ENCODE measurements at regions not wholly inside any gene's neighbourhood (a gene's known extent, or its start where the extent isn't known, plus 50 kb on each side); places are given as distances from the start of the nearest gene placed in this dataset.
A peak's percentile ranks its signal among the peaks of the same experiment; 100 is the strongest.
"Not testable (repeated sequence)": the region's sequence is repeated elsewhere in the genome, so short reads cannot be mapped to it uniquely, and the experiment has no call there.

GRCh38 chr3:130151555-130151954, 69.9 kb downstream of the ALG1L2 start:
- DNase-seq = not testable (repeated sequence)

- DNase-seq = not testable (repeated sequence)
These were observed 71.6 kb downstream of the ALG1L2 start for GRCh38 chr3:130153247-130153646.

DNA sequence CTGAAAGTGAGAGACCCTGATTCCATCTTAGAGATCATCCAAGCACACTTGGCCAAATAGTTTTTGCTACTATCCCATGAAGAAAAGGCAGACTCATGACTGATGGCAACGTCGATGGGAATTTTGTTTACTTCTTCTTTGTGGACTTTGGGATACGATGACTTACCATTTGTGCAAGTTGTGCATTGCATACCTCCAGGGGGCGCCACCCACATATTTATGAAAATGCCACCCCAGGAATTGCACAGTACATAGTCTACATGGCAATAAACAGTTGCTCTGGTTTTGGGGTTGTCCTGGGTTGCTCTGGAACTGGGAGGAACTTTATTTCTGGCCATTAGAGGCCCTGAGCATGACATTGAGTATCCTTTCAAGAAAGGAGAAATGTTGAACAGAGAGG, 73.8 kb downstream of the ALG1L2 start:
- DNase-seq = not testable (repeated sequence)

GRCh38 chr3:130166856-130167255, 85.2 kb downstream of the ALG1L2 start:
- not testable (repeated sequence) for DNase-seq

- DNase-seq = not testable (repeated sequence)
These were observed 93.6 kb downstream of the ALG1L2 start for GRCh38 chr3:130175195-130175594.

DNA sequence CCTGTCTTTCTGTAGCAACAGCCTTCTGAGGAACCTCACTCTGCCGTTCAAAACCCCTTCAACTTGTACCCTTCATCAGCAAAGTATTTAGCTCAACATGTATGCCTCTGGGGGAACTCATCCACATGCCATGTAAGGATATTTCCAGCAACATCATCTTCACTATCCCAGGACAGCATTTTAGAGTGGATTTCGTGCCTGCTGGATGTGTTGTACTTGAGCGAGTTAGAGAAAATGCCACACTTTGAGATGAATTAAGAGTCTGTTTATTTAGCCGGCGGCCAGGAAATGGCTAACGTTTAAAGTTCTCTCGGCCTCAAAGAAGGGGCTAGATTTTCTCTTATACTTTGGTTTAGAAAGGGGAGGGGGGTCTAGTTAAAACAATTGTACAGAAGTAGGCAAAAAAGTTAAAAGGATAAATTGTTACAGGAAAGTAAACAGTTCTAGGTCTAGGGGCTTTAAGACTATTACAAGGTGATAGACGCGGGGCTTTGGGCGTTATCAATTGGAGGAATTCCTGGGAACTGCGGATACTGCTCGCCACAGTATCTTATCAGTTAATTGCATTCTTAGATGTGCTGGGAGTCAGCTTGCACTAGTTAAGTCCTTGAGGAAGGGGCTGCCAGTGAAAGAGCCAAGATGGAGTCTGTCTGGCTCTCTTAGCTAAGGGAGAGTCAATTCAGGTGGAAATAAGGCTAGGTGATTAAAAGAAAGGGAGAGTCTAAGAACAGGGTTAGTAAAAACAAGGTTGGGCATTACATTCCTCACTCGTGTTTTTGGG, 95.0 kb downstream of the ALG1L2 start:
- not testable (repeated sequence) for DNase-seq

GRCh38 chr3:130178835-130179234, 97.2 kb downstream of the ALG1L2 start:
- DNase-seq = not testable (repeated sequence)

- DNase-seq = peak; percentile 20
These were observed 97.8 kb downstream of the ALG1L2 start for GRCh38 chr3:130179353-130179970.

GRCh38 chr3:130182475-130182874, 100.8 kb downstream of the ALG1L2 start:
- not testable (repeated sequence) for DNase-seq

DNA sequence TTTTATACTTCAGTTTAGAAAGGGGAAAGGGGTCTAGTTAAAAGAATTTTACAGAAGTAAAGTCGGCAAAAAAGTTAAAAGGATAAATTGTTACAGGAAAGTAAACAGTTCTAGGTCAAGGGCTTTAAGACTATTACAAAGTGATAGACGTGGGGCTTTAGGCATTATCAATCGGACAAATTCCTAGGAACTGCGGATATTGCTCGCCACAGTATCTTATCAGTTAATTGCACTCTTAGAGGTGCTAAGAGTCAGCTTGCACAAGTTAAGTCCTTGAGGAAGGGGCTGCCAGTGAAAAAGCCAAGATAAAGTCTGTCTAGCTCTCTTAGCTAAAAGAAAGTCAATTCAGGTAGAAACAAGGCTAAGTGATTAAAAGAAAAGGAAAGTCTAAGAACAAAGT, 102.1 kb downstream of the ALG1L2 start:
- DNase-seq = not testable (repeated sequence)

DNA sequence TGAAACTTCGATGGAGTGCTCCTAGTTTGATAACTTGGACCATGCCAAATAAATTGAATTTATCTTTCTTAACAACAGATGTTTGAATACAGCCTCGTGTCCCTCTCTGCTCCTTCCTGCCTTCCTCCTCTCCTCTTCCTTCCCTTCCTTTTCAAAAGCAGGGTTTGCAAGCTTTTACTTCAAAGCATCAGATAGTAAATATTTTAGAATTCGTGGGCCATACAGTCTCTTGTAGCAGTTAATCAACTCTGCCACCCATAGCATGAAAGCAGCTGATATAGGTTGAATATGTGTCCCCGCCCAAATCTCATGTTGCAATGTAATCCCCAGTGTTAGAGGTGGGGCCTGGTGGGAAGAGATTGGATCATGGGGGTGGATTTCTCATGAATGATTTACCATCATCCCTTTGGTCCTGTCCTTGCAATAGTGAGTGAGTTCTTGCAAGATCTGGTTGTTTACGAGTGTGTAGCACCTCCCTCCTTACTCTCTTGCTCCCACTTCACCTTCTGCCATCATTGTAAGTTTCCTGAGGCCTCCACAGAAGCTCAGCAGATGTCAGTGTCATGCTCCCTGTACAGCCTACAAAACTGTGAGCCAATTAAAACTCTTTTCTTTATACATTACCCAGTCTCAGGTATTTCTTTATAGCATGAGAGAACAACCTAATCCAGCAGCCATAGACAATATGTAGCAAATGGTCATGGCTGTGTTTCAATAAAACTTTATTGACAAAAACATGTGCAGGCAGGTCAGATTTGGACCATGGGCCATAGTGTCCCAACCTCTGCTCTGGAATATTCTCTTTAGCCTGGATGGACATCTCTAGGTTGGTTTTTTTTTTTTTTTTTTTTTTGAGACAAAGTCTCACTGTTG, 102.8 kb downstream of the ALG1L2 start:
- DNase-seq = not testable (repeated sequence)

- DNase-seq = not testable (repeated sequence)
These were observed 119.6 kb downstream of the ALG1L2 start for GRCh38 chr3:130201272-130201671.

DNA sequence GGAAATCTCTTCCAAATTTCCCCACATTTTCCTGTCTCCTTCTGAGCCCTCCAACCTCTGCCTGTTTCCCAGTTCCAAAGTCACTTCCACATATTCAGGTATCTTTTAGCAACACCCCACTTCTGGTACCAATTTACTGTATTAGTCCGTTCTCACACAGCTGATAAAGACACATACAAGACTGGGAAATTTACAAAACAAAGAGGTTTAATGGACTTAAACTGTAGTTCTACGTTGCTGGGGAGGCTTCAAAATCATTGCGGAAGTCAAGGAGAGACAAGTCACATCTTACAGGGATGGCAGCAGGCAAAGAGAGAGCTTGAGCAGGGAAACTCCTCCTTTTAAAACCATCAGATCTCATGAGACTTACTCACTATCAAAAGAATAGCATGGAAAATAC, 122.0 kb downstream of the ALG1L2 start:
- not testable (repeated sequence) for DNase-seq

DNA sequence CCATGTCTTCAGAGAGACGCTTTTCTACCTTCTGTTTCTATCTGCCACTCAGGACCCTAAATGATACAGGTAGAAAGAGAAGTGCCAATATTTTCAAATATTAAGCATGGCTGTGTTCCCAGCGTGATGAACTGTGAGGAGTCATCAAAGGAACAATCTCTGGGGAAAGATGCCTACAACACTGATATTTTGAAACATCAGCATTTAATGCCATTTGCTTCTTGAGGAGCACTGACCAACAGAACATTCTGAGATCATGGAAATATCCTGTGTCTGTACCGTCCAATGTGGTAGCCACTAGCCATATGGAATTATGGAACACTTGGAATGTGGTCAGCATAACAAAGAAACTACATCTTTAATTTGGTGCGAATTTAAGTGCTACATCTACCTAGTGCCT, 117.9 kb upstream of the COL6A5 start:
- DNase-seq = no peak

GRCh38 chr3:130242850-130243569, 102.5 kb upstream of the COL6A5 start:
- peak; percentile 15 for DNase-seq

DNA sequence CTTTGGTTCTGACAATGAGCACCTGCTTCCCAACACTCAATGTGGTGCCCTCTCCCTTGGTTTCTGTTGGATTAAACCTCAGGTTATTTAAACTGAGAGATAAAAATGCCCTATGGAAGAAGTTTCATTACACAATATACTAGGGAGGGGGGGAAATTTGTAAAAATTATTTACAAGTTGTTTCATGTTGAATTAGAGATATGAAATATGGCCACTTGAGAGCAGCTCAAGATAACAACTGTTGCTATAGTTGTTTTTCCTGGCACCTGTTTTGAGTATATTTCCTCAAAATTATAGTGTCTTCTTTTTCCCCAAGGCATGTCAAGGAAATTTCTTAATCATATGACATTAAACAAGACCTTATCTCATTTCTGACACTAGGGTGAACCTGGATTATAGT, 101.7 kb upstream of the COL6A5 start:
- no peak for DNase-seq

DNA sequence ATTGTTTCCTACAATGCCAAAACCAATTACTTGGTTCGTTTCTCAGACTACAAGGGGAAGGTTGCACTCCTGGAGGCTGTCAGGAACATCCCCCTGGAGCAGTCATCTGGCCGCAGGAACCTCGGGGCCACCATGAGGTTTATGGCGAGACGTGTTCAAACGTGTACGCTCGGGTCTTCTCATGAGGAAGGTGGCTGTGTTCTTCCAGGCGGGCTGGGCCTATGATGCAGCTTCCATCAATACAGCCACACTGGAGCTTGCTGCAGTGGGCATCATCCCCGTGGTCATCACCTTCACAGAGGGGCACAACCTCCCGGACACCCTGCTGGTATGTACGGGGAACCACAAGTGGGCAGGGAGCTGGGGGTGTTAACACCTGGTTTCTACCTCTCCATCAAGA, 94.5 kb upstream of the COL6A5 start:
- DNase-seq = no peak

DNA sequence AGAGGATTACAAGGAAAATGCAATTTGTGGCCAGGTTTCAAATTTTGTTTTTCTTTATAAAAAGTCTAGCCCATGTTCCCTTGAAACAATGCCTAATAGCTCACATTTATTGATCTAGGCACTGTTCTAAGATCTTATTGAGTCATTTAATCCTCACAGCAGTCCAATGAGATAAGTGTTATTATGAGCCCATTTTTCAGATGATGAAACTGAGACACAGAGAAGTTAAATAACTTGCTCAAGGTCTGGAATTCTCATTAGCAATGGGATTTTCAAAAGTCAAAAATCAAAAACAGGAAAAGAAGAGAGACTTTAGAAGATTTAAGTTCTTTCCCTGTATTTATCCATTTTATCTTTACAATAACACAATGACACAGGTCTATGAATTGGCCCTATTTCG, 90.0 kb upstream of the COL6A5 start:
- no peak for DNase-seq

DNA sequence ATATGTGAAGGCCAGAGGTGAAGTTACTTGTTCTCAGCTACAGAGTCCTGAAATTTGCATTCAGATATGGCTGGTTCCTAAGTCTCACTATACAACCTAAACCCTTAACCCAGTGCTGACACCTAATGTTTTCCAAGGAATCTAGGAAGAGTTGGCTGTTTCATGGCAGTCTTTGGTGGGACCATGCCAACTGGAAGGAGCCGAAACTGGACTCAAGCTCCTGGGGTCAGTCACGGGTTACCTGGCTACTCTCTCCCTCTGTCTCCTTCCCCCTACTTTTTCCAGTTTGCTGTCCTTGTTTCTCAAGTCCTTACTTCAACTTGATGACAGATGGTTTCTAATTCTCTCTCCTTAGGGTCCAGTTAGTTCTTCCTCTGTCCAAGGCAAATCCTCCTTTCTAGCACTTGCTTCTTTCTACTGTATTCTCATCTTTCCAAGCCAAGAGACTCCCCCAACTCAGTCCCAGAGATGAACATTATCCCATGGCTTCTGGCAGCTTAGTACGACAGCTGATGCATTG, 88.6 kb upstream of the COL6A5 start:
- no peak for DNase-seq

GRCh38 chr3:130258532-130258952, 86.9 kb upstream of the COL6A5 start:
- DNase-seq = no peak

- no peak for DNase-seq
These were observed 86.2 kb upstream of the COL6A5 start for GRCh38 chr3:130259166-130259874.

DNA sequence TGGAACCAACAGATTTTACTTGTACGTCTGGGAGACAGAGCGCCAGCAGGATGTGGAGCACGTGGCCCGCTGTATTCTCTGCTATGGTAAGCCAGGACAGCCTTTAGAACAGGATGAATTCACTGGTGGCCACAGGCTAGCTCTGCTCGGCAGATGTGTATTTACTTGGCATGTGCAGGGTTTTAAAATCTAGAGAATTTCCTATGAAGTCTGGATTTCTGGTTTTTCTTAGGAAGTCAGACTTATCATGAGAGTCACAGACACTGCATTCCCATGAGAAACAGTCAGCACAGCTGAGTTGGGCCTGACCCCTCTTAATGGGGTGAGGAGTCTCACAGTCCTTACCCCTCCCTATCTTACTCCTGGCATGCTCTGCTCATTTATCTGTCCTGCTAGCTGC, 84.6 kb upstream of the COL6A5 start:
- no peak for DNase-seq
